CD4-positive, alpha-beta T cell (primary cell): ENCODE measurements at regions not wholly inside any gene's neighbourhood (a gene's known extent, or its start where the extent isn't known, plus 50 kb on each side); places are given as distances from the start of the nearest gene placed in this dataset.

ENCODE experiments used
- ATAC-seq: fragments of 200-7000 bp; cut with Tn5 transposase; one replicate; pipeline ENCODE4 v1.10.0; 2022; ENCODE audit warnings: mild to moderate bottlenecking; ENCODE audit not compliant: poor library complexity
- CTCF ChIA-PET: fragments of 350-600 bp; sonication (Branson Sonifier 250); formaldehyde crosslinking; loops from one replicate; lab custom pipeline; 2021; ENCODE audit warnings: antibody characterized with exemption, inconsistent platforms; lab: Charles Lee
- POLR2A ChIA-PET: fragments of 350-600 bp; sonication (Branson Sonifier 250); formaldehyde crosslinking; loops from one replicate; lab custom pipeline; 2021; ENCODE audit warnings: antibody characterized with exemption, inconsistent platforms; lab: Charles Lee
- DNase-seq, 14 experiments: peaks; one replicate each; pipeline ENCODE4 v3.0.0-alpha.2; 2013 to 2020; ENCODE audit warnings: mixed read lengths in 2 of 14
- H3K27ac ChIP-seq, 2 donors: one replicate each; pipeline versions ENCODE4 v1.5.1 to v1.7.0; 2013; ENCODE audit warnings: low read length in 2 of 2, low read depth in 1 of 2, mild to moderate bottlenecking in 1 of 2
- H3K27me3 ChIP-seq, 2 experiments: 1 replicate in 1 of 2; 2 replicates in 1 of 2; pipeline versions ENCODE4 v1.6.1 to v1.7.0; 2013; ENCODE audit warnings: low read length in 2 of 2, control low read depth in 1 of 2, mild to moderate bottlenecking in 1 of 2, moderate library complexity in 1 of 2; ENCODE audit not compliant: insufficient read depth in 2 of 2, control insufficient read depth in 1 of 2
- H3K36me3 ChIP-seq: one replicate; pipeline ENCODE4 v1.6.1; 2013; ENCODE audit warnings: low read length, control low read depth; ENCODE audit not compliant: insufficient read depth
- H3K4me1 ChIP-seq: one replicate; pipeline ENCODE4 v1.6.1; 2013; ENCODE audit warnings: low read length, control low read depth; ENCODE audit not compliant: insufficient read depth
- H3K4me3 ChIP-seq: one replicate; pipeline ENCODE4 v1.5.1; 2013; ENCODE audit warnings: mild to moderate bottlenecking, low read length, moderate library complexity
- H3K9me3 ChIP-seq, 2 experiments: 1 replicate in 1 of 2; 2 replicates in 1 of 2; pipeline versions ENCODE4 v1.6.1 to v1.7.0; 2013; ENCODE audit warnings: low read length in 2 of 2, mild to moderate bottlenecking in 2 of 2, control low read depth in 1 of 2, moderate library complexity in 1 of 2; ENCODE audit not compliant: control insufficient read depth in 1 of 2, insufficient read depth in 1 of 2
- H3K27ac Mint-ChIP-seq: one replicate; pipeline ENCODE4 v1.8.0; 2020; ENCODE audit warnings: mixed read lengths
- H3K27me3 Mint-ChIP-seq: one replicate; pipeline ENCODE4 v1.8.0; 2021; ENCODE audit warnings: mixed read lengths
- H3K36me3 Mint-ChIP-seq: one replicate; pipeline ENCODE4 v1.8.0; 2021; ENCODE audit warnings: low read depth, mixed read lengths
- H3K4me1 Mint-ChIP-seq: one replicate; pipeline ENCODE4 v1.8.0; 2021; ENCODE audit warnings: low read depth, mixed read lengths
- H3K4me3 Mint-ChIP-seq: one replicate; pipeline ENCODE4 v1.8.0; 2020; ENCODE audit warnings: mild to moderate bottlenecking, mixed read lengths
- H3K9me3 Mint-ChIP-seq: one replicate; pipeline ENCODE4 v1.8.0; 2020; ENCODE audit warnings: mixed read lengths
- CTCF ChIP-seq: fragments of 200-600 bp; IDR thresholded peaks from one replicate; pipeline ENCODE4 v1.8.0; 2022; ENCODE audit warnings: antibody characterized with exemption, mild to moderate bottlenecking
- intact Hi-C, 2 experiments: fragments of 100-400 bp; cut with DNase I in 1 of 2; cut with micrococcal nuclease in 1 of 2; formaldehyde crosslinking; loops; one replicate each; pipeline versions ENCODE4 v1.15.1 to v1.9.0; 2023 to 2025; cut with DNase I, micrococcal nuclease

- Mint-ChIP-seq H3K27me3 (no peaks in the 10 kb centered on the region), H3K36me3 (no peaks in the 10 kb centered on the region), H3K4me1 (no peaks in the 10 kb centered on the region), H3K4me3 (no peak overlapping the region), H3K27ac (no peak overlapping the region), H3K9me3 (peaks cover 18% of the 10 kb centered on the region)
- ChIA-PET POLR2A (no interaction called here), CTCF (no interaction called here)
- Histone ChIP-seq H3K9me3 (no peaks in the 10 kb centered on the region), H3K27me3 (no peaks in the 10 kb centered on the region), H3K4me3 (no peak overlapping the region), H3K27ac (no peak overlapping the region), H3K36me3 (no peaks in the 10 kb centered on the region), H3K4me1 (no peaks in the 10 kb centered on the region)
- DNase-seq (no peak), ATAC-seq (no peak)
- intact Hi-C loops: no loop called here
- TF ChIP-seq CTCF: no peak
Measured at GRCh38 chr12:17215759-17216570, 610.0 kb upstream of the LMO3 start.

GRCh38 chr12:17214929-17215328 lies 609.0 kb upstream of the LMO3 start:
- Histone ChIP-seq H3K36me3 (no peaks in the 10 kb centered on the region), H3K4me1 (no peaks in the 10 kb centered on the region), H3K27me3 (no peaks in the 10 kb centered on the region), H3K4me3 (no peak overlapping the region), H3K27ac (no peak overlapping the region), H3K9me3 (no peaks in the 10 kb centered on the region)
- Mint-ChIP-seq H3K4me3 (no peak overlapping the region), H3K36me3 (no peaks in the 10 kb centered on the region), H3K4me1 (no peaks in the 10 kb centered on the region), H3K27ac (no peak overlapping the region), H3K9me3 (peaks cover 18% of the 10 kb centered on the region), H3K27me3 (no peaks in the 10 kb centered on the region)
- no peak for TF ChIP-seq CTCF
- ChIA-PET POLR2A (no interaction called here), CTCF (no interaction called here)
- intact Hi-C loops: no loop called here
- DNase-seq: no peak
- no peak for ATAC-seq

- no peak overlapping the region for H3K27ac Mint-ChIP-seq
- Histone ChIP-seq H3K9me3 (peaks cover 0 to 21% of the 10 kb centered on the region in 2 experiments), H3K4me1 (no peaks in the 10 kb centered on the region), H3K36me3 (no peaks in the 10 kb centered on the region), H3K27ac (no peak overlapping the region), H3K27me3 (no peaks in the 10 kb centered on the region), H3K4me3 (no peak overlapping the region)
- intact Hi-C loops: no loop called here
- POLR2A ChIA-PET: no interaction called here
- no peaks in the 10 kb centered on the region for H3K36me3 Mint-ChIP-seq
- DNase-seq: no peak
- H3K27me3 Mint-ChIP-seq: no peaks in the 10 kb centered on the region
- no peak for TF ChIP-seq CTCF
- no peaks in the 10 kb centered on the region for H3K4me1 Mint-ChIP-seq
- H3K9me3 Mint-ChIP-seq: peaks cover 6% of the 10 kb centered on the region
- no peak for ATAC-seq
- H3K4me3 Mint-ChIP-seq: no peak overlapping the region
- CTCF ChIA-PET: no interaction called here
Measured at GRCh38 chr12:17206553-17206952, 600.6 kb upstream of the LMO3 start.
